Endothelial cell of umbilical vein (primary cell): ENCODE measurements at regions not wholly inside any gene's neighbourhood (a gene's known extent, or its start where the extent isn't known, plus 50 kb on each side); places are given as distances from the start of the nearest gene placed in this dataset.

Experiments
- EZH2 ChIP-seq: IDR thresholded peaks from 2 replicates; pipeline ENCODE4 v1.6.1; 2012; ENCODE audit warnings: borderline replicate concordance, low read depth, mild to moderate bottlenecking, moderate library complexity, low read length, inconsistent platforms; ENCODE audit not compliant: severe bottlenecking
- FOS ChIP-seq: IDR thresholded peaks from 2 replicates; pipeline ENCODE4 v1.6.1; 2011; ENCODE audit warnings: mild to moderate bottlenecking, low read length, moderate library complexity, borderline replicate concordance; ENCODE audit not compliant: insufficient read depth
- JUN ChIP-seq: IDR thresholded peaks from 2 replicates; pipeline ENCODE4 v1.6.1; 2011; ENCODE audit warnings: borderline replicate concordance, low read depth; ENCODE audit not compliant: insufficient read length, insufficient read depth
- POLR2A ChIP-seq: IDR thresholded peaks from 2 replicates; pipeline ENCODE4 v1.6.1; 2012; ENCODE audit warnings: low read depth, mild to moderate bottlenecking, control low read depth, low read length
- POLR2AphosphoS5 ChIP-seq: IDR thresholded peaks from 2 replicates; pipeline ENCODE4 v1.6.1; 2012; ENCODE audit warnings: low read depth, mild to moderate bottlenecking, control low read depth, low read length, moderate library complexity; ENCODE audit not compliant: insufficient read depth
- TF ChIP-seq, protein P1 (sequence below), 2 donors: IDR thresholded peaks; 1 replicate in 1 of 2; 2 replicates in 1 of 2; pipeline ENCODE4 v1.5.1; 2011; ENCODE audit warnings: low read length in 2 of 2, mild to moderate bottlenecking in 2 of 2, moderate library complexity in 2 of 2, control low read depth in 1 of 2, inconsistent platforms in 1 of 2, low read depth in 1 of 2; ENCODE audit not compliant: insufficient read depth in 1 of 2; ENCODE audit errors: extremely low read depth in 1 of 2

DNA sequence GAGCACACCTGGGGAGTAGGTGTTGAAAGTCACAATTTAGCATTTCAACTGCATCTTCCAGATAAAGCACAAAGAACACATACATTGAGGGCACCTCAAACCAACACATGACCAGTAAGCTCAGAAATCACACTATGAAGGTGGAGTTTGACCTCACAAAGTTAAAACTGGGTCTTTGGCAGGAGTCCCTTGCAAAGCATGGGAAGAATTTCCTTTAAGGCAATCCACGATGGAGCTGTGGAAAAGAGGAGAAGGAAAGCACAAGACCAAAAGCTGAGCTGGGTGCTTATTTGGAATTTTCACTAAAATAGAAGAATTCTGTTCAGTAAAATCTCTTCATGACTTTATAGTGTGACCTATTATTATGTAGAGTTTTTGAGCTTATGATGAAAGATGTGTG lies 212.9 kb upstream of the APCDD1 start:
- no peak for TF ChIP-seq FOS
- TF ChIP-seq POLR2A: no peak
- TF ChIP-seq, protein P1, sequence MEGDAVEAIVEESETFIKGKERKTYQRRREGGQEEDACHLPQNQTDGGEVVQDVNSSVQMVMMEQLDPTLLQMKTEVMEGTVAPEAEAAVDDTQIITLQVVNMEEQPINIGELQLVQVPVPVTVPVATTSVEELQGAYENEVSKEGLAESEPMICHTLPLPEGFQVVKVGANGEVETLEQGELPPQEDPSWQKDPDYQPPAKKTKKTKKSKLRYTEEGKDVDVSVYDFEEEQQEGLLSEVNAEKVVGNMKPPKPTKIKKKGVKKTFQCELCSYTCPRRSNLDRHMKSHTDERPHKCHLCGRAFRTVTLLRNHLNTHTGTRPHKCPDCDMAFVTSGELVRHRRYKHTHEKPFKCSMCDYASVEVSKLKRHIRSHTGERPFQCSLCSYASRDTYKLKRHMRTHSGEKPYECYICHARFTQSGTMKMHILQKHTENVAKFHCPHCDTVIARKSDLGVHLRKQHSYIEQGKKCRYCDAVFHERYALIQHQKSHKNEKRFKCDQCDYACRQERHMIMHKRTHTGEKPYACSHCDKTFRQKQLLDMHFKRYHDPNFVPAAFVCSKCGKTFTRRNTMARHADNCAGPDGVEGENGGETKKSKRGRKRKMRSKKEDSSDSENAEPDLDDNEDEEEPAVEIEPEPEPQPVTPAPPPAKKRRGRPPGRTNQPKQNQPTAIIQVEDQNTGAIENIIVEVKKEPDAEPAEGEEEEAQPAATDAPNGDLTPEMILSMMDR (IDR thresholded peaks at IDR 0.05; ENCODE audit: extremely low read depth in 1 of 2, insufficient read depth in 1 of 2, low read depth in 1 of 2, low read length in 2 of 2): no peak
- TF ChIP-seq POLR2AphosphoS5: no peak
- no peak for TF ChIP-seq EZH2
- TF ChIP-seq JUN: no peak
